ENCODE measurements at regions not wholly inside any gene's neighbourhood (a gene's known extent, or its start where the extent isn't known, plus 50 kb on each side); places are given as distances from the start of the nearest gene placed in this dataset.
"Not testable (repeated sequence)": the region's sequence is repeated elsewhere in the genome, so short reads cannot be mapped to it uniquely, and the experiment has no call there.

DNA sequence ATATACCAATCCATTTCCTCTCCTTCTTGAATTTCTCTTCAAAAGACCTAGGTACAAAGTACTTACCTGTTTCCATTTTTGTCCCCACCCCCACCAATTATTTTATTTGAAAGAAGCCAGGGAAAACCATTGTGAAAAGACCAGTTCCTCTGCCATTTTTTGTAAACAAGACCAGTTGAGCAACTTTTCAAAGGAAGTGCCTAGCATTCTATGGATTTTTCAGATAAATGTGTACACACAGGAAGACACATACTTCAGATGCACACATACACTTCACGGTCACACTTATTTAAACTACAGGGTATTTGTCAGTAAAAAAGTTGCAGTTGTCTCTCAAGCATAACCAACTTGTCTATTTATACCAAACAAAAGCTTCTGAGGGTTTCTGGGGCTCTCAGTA lies 587.2 kb upstream of the KLHL4 start:
- no peak for DNase-seq (ENCODE audit: low read depth)
- TF ChIP-seq, protein P1, sequence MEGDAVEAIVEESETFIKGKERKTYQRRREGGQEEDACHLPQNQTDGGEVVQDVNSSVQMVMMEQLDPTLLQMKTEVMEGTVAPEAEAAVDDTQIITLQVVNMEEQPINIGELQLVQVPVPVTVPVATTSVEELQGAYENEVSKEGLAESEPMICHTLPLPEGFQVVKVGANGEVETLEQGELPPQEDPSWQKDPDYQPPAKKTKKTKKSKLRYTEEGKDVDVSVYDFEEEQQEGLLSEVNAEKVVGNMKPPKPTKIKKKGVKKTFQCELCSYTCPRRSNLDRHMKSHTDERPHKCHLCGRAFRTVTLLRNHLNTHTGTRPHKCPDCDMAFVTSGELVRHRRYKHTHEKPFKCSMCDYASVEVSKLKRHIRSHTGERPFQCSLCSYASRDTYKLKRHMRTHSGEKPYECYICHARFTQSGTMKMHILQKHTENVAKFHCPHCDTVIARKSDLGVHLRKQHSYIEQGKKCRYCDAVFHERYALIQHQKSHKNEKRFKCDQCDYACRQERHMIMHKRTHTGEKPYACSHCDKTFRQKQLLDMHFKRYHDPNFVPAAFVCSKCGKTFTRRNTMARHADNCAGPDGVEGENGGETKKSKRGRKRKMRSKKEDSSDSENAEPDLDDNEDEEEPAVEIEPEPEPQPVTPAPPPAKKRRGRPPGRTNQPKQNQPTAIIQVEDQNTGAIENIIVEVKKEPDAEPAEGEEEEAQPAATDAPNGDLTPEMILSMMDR (IDR thresholded peaks at IDR 0.05; ENCODE audit: low read depth, low read length): no peak
- TF ChIP-seq, protein P2, sequence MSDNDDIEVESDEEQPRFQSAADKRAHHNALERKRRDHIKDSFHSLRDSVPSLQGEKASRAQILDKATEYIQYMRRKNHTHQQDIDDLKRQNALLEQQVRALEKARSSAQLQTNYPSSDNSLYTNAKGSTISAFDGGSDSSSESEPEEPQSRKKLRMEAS (IDR thresholded peaks at IDR 0.05; ENCODE audit: low read depth, low read length): no peak
- TF ChIP-seq POLR2A (IDR thresholded peaks at IDR 0.05; ENCODE audit: extremely low read depth, insufficient read length): no peak
- no peak for TF ChIP-seq MYC (IDR thresholded peaks at IDR 0.05; ENCODE audit: low read depth, low read length)
- no peak overlapping the region for H3K4me3 ChIP-seq (ENCODE audit: low read depth, low read length)

DNA sequence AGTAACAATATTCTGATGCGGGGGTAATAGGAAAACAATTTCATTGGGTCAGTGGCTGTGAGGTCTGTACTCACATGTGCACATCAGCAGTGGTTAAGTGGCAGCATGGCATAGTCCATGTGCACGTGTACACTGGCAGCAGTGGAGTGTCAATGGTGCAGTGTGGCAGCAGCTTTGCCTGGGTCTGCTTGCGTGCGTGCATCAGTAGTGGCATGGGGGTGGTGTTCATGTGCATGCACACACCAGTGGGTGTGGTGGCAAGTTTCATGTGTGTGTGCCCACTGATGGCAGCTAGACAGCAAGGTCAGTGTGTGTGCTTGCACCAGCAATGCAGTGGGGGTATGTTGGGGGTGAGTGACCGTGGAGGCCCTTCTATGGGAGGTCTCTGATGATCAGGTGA lies 581.6 kb upstream of the KLHL4 start:
- H3K4me3 ChIP-seq (ENCODE audit: low read depth, low read length): no peak overlapping the region
- TF ChIP-seq POLR2A (IDR thresholded peaks at IDR 0.05; ENCODE audit: extremely low read depth, insufficient read length): no peak
- TF ChIP-seq, protein P2 (IDR thresholded peaks at IDR 0.05; ENCODE audit: low read depth, low read length): no peak
- TF ChIP-seq, protein P1 (IDR thresholded peaks at IDR 0.05; ENCODE audit: low read depth, low read length): no peak
- TF ChIP-seq MYC (IDR thresholded peaks at IDR 0.05; ENCODE audit: low read depth, low read length): no peak
- DNase-seq (ENCODE audit: low read depth): no peak

DNA sequence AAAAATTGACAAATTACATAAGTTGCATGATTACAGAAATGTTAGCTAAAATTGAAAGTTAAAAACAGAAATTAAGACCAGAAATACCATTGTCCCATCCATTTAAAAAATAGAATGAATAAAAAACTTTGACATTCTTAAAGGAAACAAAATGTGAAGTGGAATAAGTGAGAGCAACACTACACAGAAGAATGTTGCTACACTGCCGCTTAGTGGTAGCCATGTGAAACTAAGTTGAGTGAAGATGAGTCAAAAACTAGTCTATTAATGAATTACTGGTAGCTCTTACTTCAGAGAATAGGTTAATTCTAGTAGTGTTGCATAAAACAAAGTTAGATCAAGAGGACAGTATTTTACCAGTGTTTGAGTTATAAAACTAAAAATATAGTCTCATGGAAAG lies 571.0 kb upstream of the KLHL4 start:
- TF ChIP-seq, protein P1 (IDR thresholded peaks at IDR 0.05; ENCODE audit: low read depth, low read length): peak; percentile 66
- TF ChIP-seq, protein P2 (IDR thresholded peaks at IDR 0.05; ENCODE audit: low read depth, low read length): no peak
- no peak overlapping the region for H3K4me3 ChIP-seq (ENCODE audit: low read depth, low read length)
- DNase-seq (ENCODE audit: low read depth): peak; percentile 38

DNA sequence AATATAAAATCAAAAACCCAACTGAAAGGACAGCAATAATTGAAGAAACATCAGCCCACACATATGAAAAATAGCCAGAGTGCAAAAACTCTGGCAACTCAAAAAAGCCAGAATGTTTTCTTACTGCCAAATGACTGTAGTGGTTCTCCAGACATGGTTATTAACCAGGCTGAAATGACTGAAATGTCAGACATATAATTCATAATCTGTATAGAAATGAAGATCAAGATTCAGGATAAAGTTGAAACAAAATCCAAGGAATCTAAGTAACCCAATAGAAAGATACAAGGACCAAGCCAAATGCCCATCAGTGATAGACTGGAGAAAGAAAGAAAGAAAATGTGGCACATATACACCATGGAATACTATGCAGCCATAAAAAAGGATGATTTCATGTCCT lies 553.3 kb upstream of the KLHL4 start:
- DNase-seq (ENCODE audit: low read depth): no peak
- TF ChIP-seq, protein P2 (IDR thresholded peaks at IDR 0.05; ENCODE audit: low read depth, low read length): no peak
- TF ChIP-seq, protein P1 (IDR thresholded peaks at IDR 0.05; ENCODE audit: low read depth, low read length): no peak
- TF ChIP-seq POLR2A (IDR thresholded peaks at IDR 0.05; ENCODE audit: extremely low read depth, insufficient read length) (no peak), MYC (IDR thresholded peaks at IDR 0.05; ENCODE audit: low read depth, low read length) (no peak)

DNA sequence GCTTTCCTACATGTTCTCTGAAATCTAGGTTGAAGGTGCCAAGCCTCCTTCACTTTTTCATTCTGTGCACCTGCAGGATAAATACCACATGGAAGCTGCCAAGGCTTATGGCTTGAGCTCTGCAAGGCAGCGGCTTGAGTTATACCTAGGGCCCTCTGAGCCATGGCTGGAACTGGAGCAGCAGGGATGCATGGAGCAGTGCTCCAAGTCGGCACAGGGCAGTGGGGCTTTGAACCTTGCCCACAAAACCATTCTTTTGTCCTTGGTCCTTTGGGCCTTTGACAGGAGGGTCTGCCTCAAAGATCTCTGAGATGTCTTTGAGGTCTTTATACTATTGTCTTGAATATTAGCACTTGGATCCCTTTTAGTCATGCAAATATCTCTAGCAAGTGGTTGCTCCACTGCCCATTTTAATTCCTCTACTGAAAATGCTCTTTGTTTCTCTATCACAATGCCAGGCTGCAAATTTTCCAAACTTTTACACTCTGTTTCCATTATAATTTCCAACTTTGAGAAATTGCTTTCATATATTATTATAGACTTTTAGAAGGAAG lies 536.2 kb upstream of the KLHL4 start:
- TF ChIP-seq MYC (IDR thresholded peaks at IDR 0.05; ENCODE audit: low read depth, low read length): no peak
- H3K4me3 ChIP-seq (ENCODE audit: low read depth, low read length): no peak overlapping the region
- no peak for DNase-seq (ENCODE audit: low read depth)

More for the DNA sequence above, 553.3 kb upstream of the KLHL4 start:
- no peak overlapping the region for H3K4me3 ChIP-seq (ENCODE audit: low read depth, low read length)

DNA sequence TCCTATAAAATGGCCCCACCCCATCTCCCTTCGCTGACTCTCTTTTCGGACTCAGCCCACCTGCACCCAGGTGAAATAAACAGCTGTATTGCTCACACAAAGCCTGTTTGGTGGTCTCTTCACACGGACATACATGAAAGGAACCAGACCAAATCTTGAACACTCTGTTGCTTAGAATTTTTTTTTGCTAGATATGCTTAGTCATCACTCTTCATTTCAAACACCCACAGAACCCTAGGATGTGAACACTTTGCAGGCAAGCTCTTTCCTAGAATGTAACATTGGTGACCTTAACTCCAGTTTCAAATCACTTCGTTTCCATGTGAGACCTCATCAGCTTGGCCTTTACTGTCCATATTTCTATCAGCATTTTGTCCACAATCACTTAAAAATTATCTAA lies 530.3 kb upstream of the KLHL4 start:
- DNase-seq (ENCODE audit: low read depth); H3K4me3 ChIP-seq (ENCODE audit: low read depth, low read length): not testable (repeated sequence)

DNA sequence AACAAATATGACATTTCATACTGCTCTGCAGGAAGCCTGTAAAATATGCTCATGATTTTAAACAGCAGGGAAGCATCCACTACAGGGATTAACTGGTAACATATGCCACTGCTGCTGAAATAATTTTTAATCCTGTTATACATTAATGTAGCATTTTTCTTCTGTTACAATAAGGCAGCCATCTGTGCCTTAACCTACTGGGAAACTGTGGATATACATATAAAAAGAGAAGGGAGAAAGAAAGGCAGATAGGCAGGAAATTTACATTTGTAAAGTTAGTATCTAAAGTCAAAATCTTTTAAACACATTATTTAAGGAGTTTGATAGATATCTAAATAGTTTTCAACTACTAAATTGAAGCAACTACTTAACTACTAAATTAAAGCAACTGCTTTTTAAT lies 514.6 kb upstream of the KLHL4 start:
- TF ChIP-seq, protein P2 (IDR thresholded peaks at IDR 0.05; ENCODE audit: low read depth, low read length): no peak
- TF ChIP-seq, protein P1 (IDR thresholded peaks at IDR 0.05; ENCODE audit: low read depth, low read length): no peak
- TF ChIP-seq POLR2A (IDR thresholded peaks at IDR 0.05; ENCODE audit: extremely low read depth, insufficient read length) (no peak), MYC (IDR thresholded peaks at IDR 0.05; ENCODE audit: low read depth, low read length) (no peak)
- no peak for DNase-seq (ENCODE audit: low read depth)

More for the DNA sequence above, 514.6 kb upstream of the KLHL4 start:
- H3K4me3 ChIP-seq (ENCODE audit: low read depth, low read length): no peak overlapping the region

Measured in NB4 (cell line).